Activated CD4-positive, alpha-beta T cell treated with anti-CD3 and anti-CD28 coated beads, Interleukin-2, Interleukin-6, amounts not matched to agents 100 ng/mL and 50 ng/mL, durations not matched to agents 16 hours and 8 hours (primary cell): ENCODE measurements at regions not wholly inside any gene's neighbourhood (a gene's known extent, or its start where the extent isn't known, plus 50 kb on each side); places are given as distances from the start of the nearest gene placed in this dataset.
"Not testable (repeated sequence)": the region's sequence is repeated elsewhere in the genome, so short reads cannot be mapped to it uniquely, and the experiment has no call there.

Experiments used
- DNase-seq: peaks from one replicate; pipeline ENCODE4 v3.0.0-alpha.2; 2020

- no peak for DNase-seq
These were observed 1591.4 kb downstream of the REEP3 start for GRCh38 chr10:65112573-65112972.

GRCh38 chr10:65123120-65123519 is 1601.9 kb downstream of the REEP3 start:
- DNase-seq = no peak

- DNase-seq = no peak
These were observed 1604.0 kb downstream of the REEP3 start for GRCh38 chr10:65125212-65125611.

GRCh38 chr10:65126288-65126687 is 1605.1 kb downstream of the REEP3 start:
- no peak for DNase-seq

- DNase-seq = no peak
These were observed 1607.1 kb downstream of the REEP3 start for GRCh38 chr10:65128277-65128676.

GRCh38 chr10:65130162-65130758 is 1609.1 kb downstream of the REEP3 start:
- DNase-seq = no peak

GRCh38 chr10:65133652-65134051 is 1612.5 kb downstream of the REEP3 start:
- DNase-seq = no peak

- DNase-seq = no peak
These were observed 1614.3 kb downstream of the REEP3 start for GRCh38 chr10:65135508-65135907.

- DNase-seq = no peak
These were observed 1621.6 kb downstream of the REEP3 start for GRCh38 chr10:65142641-65143435.

- no peak for DNase-seq
These were observed 1622.5 kb downstream of the REEP3 start for GRCh38 chr10:65143723-65144122.

GRCh38 chr10:65149878-65150277 is 1628.7 kb downstream of the REEP3 start:
- DNase-seq = no peak

GRCh38 chr10:65166272-65166671 is 1645.1 kb downstream of the REEP3 start:
- no peak for DNase-seq

GRCh38 chr10:65172249-65172648 is 1651.0 kb downstream of the REEP3 start:
- no peak for DNase-seq

- no peak for DNase-seq
These were observed 1655.8 kb downstream of the REEP3 start for GRCh38 chr10:65176994-65177393.

GRCh38 chr10:65183236-65183635 is 1662.0 kb downstream of the REEP3 start:
- no peak for DNase-seq

GRCh38 chr10:65186668-65187067 is 1665.5 kb downstream of the REEP3 start:
- DNase-seq = not testable (repeated sequence)

- DNase-seq = no peak
These were observed 1672.9 kb downstream of the REEP3 start for GRCh38 chr10:65194126-65194525.

- no peak for DNase-seq
These were observed 1673.4 kb downstream of the REEP3 start for GRCh38 chr10:65194555-65194954.

GRCh38 chr10:65196111-65196510 is 1674.9 kb downstream of the REEP3 start:
- no peak for DNase-seq

- no peak for DNase-seq
These were observed 1676.7 kb downstream of the REEP3 start for GRCh38 chr10:65197935-65198334.

- DNase-seq = no peak
These were observed 1680.3 kb downstream of the REEP3 start for GRCh38 chr10:65201491-65201890.

GRCh38 chr10:65204999-65205398 is 1683.8 kb downstream of the REEP3 start:
- DNase-seq = no peak

- DNase-seq = no peak
These were observed 1692.0 kb downstream of the REEP3 start for GRCh38 chr10:65213170-65213569.

GRCh38 chr10:65219444-65219843 is 1698.2 kb downstream of the REEP3 start:
- no peak for DNase-seq

GRCh38 chr10:65231148-65231547 is 1694.7 kb upstream of the LRRTM3 start:
- DNase-seq = no peak
